Hematopoietic multipotent progenitor cell (in vitro differentiated cells): ENCODE measurements at regions not wholly inside any gene's neighbourhood (a gene's known extent, or its start where the extent isn't known, plus 50 kb on each side); places are given as distances from the start of the nearest gene placed in this dataset.
"Not testable (repeated sequence)": the region's sequence is repeated elsewhere in the genome, so short reads cannot be mapped to it uniquely, and the experiment has no call there.

Experiments used
- DNase-seq, 3 donors: peaks; one replicate each; pipeline ENCODE4 v3.0.0-alpha.2; 2011 to 2015; ENCODE audit warnings: low read depth in 2 of 3, low spot score in 2 of 3

DNA sequence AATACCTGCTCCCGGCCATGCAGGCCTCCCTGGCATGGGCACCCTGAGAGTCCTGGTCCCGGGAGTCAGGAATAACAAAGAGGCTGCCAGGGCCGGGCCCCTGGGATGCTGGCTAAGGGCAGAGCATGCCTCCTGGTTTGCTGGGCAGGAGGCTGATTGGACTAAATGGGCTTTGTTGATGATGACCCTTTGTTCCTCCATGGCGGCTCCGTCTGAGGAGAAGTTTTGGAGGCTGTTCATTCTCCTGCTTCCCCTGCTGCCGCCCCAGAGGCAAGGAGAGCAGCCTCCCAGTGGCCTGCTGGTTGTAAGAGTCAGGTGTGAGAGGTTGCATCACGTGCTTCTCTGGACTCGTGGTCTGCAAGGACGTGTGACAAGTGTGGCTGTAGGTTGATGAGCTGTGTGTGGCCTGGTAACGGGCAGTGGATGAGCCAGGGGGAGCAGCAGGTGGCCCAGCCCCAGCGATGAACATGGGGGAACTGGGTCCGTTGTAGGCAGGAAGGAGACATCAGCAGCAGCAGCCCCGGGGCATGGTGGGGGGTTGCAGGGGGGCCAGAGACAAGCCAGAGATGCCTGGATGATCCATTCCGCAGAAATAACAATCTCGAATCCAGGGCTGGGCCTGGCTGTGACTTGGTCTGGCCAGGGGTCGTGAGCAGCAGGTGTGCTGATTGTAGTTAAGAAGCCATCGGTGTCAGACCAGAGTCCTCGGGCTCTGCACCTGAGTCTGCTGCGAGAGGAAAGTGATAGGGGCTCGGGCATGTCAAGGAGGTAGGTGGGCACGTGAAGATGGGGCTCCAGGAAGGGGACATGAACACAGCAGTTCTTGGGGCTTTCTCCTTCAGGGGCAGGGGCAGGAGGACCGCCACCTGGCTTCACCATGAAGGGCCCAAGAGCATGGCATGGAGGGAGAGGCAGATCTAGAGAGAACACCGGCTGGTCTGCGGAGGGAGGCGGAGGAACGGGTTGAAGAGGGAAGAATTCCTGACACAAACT lies 101.4 kb downstream of the TNFRSF13B start:
- DNase-seq = no peak

GRCh38 chr17:16869531-16870252 lies 102.2 kb downstream of the TNFRSF13B start:
- DNase-seq = not testable (repeated sequence)

DNA sequence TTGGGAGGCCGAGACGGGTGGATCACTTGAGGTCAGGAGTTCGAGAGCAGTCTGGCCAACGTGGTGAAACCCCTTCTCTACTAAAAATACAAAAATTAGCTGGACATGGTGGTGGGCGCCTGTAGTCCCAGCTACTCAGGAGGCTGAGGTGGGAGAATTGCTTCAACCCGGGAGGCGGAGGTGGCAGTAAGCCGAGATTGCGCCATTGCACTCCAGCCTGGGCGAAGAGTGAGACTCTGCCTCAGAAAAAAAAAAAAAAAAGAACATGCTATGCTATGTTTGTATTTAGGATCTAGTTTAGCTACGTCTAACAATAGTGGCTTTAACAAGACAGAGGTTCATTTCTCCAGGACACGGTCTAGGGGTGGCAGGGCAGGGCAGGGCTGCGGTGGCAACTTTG lies 103.3 kb downstream of the TNFRSF13B start:
- not testable (repeated sequence) for DNase-seq

- DNase-seq = not testable (repeated sequence)
Observed at GRCh38 chr17:16867545-16867944, 104.4 kb downstream of the TNFRSF13B start.

- DNase-seq = not testable (repeated sequence)
Observed at GRCh38 chr17:16866841-16867240, 105.1 kb downstream of the TNFRSF13B start.

GRCh38 chr17:16866436-16866835 lies 105.5 kb downstream of the TNFRSF13B start:
- no peak for DNase-seq

DNA sequence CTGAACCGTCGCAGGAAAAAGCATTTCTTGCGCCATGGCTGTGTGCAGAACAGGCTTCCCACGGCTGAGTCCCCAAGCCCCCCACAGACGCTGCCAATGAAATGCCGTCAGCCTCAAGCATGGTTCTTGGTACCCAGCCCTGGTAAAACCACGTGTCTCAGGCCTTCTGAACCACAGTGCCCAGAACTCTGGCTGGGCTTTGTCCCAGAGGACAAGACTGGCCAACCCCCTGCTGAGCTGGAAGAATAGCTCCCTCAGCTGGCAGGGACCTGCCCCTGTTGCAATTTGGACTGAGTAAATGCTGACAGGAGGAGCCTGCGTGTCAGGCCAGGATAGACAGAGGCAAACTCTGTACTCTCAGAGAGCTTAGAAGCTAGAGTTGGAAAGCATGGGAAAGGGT lies 106.2 kb downstream of the TNFRSF13B start:
- not testable (repeated sequence) for DNase-seq

DNA sequence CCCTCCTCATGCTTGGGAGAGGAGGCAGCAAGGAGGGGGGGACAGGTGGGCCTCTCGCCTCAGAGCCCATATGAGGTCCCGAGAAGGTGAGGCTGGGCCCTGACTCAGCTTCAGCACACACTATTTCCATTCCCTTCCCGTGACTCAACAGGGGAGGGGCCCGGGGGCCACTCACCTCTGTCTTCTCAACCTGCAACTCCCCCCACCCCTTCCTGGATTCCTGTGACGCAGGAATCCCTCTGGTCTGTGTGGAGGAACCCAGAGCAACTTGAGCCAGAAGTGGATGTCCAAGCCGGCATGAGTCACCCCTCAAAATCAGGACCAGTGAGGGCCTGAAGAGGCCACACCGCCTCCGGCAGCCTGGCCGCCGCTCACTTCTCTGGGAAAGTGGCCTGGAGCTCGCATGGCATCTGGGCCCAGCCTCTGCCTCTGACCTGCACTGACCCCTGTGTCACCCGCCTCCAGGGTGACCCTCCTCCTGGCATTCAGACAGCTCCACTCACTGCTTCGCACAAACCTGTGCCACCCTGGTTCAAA lies 106.8 kb downstream of the TNFRSF13B start:
- DNase-seq = not testable (repeated sequence)

GRCh38 chr17:16864462-16865076 lies 107.3 kb downstream of the TNFRSF13B start:
- DNase-seq = not testable (repeated sequence)

GRCh38 chr17:16861152-16861551 lies 110.8 kb downstream of the TNFRSF13B start:
- DNase-seq = not testable (repeated sequence)

GRCh38 chr17:16860467-16860866 lies 111.5 kb downstream of the TNFRSF13B start:
- not testable (repeated sequence) for DNase-seq

GRCh38 chr17:16859515-16859914 lies 112.4 kb downstream of the TNFRSF13B start:
- not testable (repeated sequence) for DNase-seq

DNA sequence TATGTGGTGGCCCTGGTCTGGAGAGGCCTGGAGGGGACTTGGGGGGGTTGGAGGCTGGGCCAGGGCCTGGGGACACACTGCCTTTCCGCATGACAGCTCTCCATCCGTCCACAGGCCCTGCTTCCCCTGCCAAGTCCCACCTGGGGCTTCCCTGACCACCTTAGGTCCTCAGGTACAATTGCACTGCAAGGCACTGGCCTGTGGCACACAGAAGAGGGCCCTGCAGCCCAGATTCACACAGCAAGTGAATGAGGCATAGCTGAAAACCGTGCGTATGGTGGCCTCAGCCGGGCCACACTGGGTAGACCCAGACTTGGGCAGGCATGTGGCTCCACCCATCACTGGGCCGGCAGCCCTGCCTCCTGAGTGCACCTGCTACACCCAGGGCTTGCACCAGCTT lies 114.2 kb downstream of the TNFRSF13B start:
- DNase-seq = not testable (repeated sequence)

DNA sequence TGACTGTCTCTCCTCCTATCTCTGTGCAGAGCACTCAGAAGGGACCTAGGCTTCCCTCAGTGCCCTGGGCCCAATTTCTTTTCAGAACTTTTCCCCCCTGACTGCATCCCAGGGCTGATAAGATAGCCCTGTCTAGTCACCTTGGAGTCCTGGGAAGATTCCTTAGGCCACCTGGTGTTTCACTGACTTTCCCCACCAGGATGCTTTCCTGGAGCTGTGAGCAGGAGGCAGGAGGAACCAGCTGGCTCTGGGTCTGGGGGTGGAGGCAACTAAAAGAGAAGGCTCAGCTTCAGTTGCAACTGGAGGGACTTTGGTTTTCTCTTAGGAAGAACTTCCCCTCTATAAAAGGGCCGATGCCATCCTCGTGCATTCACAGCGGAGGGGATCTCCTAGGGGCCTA lies 115.1 kb downstream of the TNFRSF13B start:
- not testable (repeated sequence) for DNase-seq

- DNase-seq = not testable (repeated sequence)
Observed at GRCh38 chr17:16856171-16856570, 115.7 kb downstream of the TNFRSF13B start.

GRCh38 chr17:16854636-16855035 lies 117.3 kb downstream of the TNFRSF13B start:
- DNase-seq = not testable (repeated sequence)

DNA sequence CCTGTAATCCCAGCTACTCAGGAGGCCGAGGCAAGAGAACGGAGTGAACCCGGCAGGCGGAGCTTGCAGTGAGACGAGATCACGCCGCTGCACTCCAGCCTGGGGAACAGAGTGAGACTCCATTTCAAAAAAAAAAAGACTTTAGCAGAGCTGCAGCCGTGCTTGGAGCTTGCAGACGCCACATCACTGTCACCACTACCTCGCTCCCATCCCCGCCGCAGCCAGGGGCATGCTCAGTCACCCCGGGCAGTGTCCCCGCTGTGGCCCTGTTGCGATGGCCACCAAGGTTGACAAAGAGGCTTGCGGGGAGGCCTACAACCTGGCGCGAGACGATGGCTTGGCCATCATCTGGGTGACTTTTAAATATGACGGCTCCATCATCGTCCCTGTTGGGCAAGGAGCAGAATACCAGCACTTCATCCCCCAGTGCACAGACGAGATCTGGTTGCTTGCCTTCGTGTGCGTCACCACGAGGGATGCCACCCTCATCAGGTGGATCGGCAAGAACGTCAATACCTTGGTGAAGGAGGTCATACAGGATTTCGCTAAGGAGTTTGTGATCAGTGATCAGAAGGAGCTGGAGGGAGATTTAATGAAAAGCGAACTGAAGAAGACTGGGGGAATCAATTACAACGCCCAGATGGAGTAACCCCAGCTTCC lies 118.1 kb downstream of the TNFRSF13B start:
- DNase-seq = no peak

DNA sequence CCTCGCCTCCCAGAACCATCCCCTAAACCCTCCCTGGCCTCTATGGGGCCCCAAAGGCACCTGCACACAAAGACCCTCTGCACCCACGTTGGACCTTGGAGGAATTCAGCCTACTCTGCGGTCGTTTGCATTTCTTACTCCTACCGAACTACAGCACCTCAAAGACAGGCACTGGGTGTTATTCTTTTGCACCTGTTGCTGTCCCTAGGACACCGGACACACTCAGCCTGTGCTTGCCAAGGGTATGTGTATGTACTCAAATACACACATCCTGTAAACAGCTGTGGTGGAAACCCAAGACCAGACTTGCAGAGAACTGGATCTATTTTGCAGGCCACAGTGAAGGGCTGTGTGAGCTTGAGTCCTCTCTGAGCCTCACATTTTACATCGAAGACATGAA lies 122.1 kb downstream of the TNFRSF13B start:
- not testable (repeated sequence) for DNase-seq

- not testable (repeated sequence) for DNase-seq
Observed at GRCh38 chr17:16848997-16849396, 122.9 kb downstream of the TNFRSF13B start.

DNA sequence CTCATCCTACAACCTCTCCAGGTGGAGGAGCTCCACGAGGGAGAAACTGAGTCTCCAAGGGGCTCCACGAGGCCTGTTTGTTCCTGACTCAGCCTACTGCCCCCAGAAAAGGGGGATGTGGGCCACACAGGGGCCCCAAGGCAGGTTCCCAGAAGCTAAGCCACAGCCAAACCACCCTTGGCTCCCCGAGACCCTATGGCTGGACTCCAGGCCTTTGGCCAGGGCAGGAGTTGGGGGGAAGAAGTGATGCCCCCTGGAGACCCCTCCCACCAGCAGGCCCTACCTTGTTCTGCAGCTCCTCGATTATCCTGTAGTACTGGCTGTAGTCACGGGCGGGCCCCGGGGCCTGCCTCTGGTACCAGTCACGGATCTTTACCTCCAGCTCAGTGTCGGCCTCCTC lies 126.8 kb downstream of the TNFRSF13B start:
- not testable (repeated sequence) for DNase-seq
